Stimulated activated CD4-positive, alpha-beta T cell treated with anti-CD3 and anti-CD28 coated beads, Interleukin-15, amount 100 ng/mL, for 48 hours (primary cell): ENCODE measurements at regions not wholly inside any gene's neighbourhood (a gene's known extent, or its start where the extent isn't known, plus 50 kb on each side); places are given as distances from the start of the nearest gene placed in this dataset.

ENCODE experiments used
- DNase-seq, 2 donors: peaks; one replicate each; pipeline ENCODE4 v3.0.0-alpha.2; 2020; ENCODE audit warnings: low read depth in 2 of 2

DNA sequence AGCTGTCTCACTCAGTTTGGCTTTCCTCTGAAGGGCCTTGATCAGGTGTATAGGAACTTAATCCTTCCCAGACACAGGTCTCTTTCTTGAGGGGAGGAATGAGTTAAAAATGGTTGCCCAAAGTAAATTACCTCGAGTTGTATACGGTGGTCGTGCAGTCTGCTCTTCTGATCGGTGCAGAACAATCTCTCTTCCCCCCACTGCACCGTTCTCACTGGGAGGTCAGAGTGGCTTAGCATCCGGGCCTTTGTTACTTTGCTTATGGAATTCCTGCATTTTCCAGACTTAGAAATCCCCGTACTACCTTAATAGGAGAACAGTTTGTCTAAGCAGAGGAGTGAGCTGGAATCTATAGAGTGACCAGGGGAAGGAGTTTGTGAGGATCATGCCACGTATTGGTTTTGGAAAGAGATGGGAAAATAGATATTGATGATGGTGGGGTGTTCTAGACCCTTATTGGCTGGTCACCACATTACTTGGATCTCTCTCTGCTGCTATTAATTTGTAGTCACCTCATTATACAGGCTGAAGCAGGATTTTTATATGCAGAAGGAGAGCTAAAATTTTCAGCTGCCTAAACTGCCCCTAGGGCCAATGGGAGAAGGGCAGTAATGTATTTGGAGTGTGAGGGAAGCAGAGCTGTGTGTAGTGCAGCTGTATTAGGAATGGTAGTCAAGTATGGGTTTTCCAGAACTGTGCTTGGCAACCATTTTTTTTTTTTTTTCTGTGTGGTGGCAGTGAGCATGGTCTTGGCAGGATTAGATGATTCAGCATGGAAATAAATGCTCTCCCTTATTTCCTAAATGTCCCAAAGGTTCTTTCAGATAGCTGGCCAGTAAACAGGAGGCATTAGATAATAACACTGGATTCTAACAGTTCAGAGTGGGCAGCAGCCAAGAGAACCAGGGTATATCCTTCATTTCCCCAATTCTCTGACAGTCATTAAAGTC is 81.5 kb downstream of the NDUFS5 start:
- no peak for DNase-seq

GRCh38 chr1:39109644-39110043 is 83.5 kb downstream of the NDUFS5 start:
- DNase-seq = no peak

- DNase-seq = no peak
Measured at GRCh38 chr1:39110325-39110851, 84.2 kb downstream of the NDUFS5 start.

- DNase-seq = no peak
Measured at GRCh38 chr1:39110882-39111281, 84.7 kb downstream of the NDUFS5 start.

DNA sequence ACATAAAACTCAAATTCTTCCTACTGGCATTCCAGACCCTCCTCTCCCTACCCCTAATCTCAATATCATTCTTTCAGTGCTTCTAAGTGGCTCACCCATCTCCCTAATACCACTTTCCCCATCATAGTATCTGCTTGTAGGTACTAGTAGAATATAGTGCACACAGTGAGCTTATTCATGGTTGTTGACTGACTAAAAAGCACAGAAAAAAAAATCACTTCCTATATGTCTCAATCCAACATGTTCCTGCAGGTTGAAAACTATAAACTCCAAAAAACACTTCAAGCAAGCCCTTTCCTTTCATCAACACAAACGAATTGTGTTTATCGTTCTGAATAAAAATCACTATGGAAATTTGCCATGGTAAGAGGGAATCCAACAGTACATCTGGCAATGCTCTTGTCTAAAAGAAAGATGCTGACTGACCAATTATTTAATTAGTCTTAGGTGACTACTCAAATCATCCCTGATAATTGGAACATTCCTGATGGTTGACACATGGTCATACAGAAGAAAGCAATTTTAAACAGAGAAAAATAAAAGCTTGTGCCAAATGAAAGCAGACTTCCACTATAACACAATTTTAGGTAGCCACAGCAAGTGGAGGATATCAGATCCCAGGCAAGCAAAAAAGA is 87.1 kb downstream of the NDUFS5 start:
- no peak for DNase-seq

DNA sequence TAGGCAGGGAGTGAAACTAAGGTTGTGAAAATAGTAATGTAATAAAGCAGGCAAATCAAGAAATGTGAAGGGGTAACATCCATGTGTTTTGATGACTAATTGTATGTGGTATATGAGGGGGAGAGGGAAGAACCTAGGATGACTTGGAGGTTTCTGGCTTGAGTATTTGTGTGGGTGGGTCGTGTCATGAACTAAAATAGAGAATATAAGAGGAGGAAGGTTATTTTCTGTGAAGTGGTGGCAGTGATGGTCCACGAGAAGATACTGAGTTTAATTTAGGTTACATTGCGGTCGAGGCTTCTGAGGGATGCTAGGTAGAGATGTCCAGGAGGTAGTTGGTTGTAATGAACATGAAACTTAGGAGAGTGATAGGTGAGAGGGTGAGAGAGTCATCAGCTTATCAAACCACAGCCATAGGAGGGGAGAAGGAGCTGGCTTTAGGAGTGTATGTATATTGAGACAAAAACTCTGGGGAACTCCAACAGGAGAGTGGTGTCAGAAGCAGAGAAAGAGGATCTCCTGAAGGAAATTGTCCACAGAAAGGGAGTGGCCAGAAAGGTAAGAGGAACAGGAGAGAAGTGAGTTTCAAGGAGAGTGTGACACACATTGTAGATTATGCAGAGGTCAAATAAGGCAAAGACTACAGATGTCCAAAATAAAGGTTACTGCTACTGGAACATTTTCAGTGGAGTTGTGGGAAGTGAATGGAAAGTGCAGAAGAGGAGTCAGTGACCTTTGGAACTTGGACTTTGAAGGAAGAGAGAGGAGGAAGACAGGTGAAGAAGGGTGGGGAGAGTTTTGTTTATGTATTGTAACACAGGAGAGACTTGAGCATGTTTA is 89.0 kb upstream of the MACF1 start:
- no peak for DNase-seq

- DNase-seq = no peak
Measured at GRCh38 chr1:39116116-39116607, 88.3 kb upstream of the MACF1 start.

DNA sequence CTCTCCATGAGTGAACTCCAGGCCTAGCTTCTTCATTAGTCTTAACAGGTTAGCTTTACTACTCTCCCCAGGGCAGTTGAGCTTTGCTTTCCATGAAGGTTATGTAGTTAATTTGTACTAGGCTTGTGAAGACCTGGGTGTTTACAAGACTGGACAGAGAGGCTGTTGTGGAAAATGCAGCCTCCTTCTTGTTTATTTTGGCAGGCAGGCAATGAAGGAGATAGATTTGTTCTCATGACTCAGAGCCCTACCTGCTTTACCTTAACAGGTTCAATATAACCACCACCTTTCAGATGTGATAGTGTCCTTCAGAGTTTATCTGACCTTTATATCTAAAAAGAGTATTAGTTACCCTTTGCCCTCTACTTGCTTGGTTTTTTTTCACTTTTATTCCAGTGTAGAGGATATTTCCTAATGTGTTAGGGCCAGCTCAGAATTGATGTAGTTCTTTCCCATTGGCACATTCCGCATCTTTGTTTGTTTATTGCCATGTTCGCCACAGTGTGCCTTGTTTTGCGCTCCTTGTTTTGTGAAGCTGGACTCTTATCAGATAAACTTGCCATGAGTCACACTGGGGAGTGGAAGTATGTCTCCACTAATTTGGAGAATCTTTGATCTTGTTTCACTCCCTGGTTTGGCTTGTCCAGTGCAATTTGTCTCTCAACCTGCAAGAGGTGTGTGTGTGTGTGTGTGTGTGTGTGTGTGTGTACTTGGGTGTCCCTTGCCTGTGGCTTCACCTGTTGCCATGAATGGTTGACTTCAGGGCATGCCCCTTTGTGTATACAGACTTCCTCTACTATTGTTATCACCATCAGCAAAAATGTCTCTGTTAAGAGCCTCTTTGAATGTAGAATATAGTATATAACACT is 87.4 kb upstream of the MACF1 start:
- no peak for DNase-seq

GRCh38 chr1:39117899-39118450 is 86.5 kb upstream of the MACF1 start:
- DNase-seq = no peak

DNA sequence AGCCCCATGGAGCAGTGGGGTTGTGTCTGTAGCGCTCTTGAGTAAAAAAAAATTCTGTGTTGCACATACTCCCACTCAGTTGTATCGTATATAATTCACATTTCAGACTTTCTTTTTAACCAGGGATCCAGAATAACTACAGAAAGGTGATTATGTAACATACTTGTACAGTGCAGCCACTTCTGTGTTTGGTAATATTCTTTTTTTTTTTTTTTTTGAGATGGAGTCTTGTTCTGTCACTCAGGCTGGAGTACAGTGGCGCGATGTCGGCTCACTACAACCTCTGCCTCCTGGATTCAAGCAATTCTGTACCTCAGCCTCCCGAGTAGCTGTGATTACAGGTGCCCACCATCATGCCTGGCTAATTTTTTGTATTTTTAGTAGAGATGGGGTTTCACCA is 82.4 kb upstream of the MACF1 start:
- no peak for DNase-seq

DNA sequence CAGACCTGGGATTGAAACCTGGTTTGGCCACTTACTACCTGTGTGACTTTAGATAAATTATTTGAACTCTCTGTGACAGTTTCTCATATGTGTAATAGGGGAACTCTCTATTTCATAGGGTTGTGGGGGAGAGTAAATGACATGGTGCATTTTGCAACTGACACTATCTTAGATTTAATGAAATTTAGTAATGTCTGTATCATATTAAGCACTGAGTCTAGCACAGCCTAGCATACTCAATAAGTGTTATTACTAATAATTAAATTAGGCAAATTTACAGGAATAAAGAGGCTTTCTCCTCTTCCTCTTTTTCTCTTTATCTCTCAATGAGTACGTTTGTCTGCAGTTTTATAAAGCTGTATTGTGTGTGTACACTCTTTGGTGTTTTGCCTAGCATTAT is 80.2 kb upstream of the MACF1 start:
- DNase-seq = no peak

GRCh38 chr1:39127513-39127912 is 77.0 kb upstream of the MACF1 start:
- DNase-seq = no peak

GRCh38 chr1:39128126-39128525 is 76.4 kb upstream of the MACF1 start:
- no peak for DNase-seq

DNA sequence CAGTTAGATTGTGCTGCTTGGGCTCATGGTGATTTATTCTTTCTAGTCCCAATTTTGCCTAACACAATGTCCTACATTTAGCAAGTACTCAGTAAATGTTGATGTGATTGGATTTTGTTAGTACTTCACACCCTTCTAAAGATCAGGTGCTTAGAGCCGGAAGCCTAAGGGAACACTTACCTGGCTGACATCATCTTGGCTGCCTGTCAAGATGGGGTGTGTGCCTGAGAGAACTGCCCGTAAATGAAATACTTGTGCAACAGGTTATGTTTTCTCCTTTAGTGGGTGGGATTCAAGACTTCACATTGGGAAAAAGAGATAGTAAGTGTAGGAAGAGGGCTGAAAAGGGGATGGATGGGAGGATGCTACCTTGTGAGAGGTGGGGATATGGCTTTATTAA is 75.5 kb upstream of the MACF1 start:
- DNase-seq = no peak

- DNase-seq = no peak
Measured at GRCh38 chr1:39129514-39129913, 75.0 kb upstream of the MACF1 start.

DNA sequence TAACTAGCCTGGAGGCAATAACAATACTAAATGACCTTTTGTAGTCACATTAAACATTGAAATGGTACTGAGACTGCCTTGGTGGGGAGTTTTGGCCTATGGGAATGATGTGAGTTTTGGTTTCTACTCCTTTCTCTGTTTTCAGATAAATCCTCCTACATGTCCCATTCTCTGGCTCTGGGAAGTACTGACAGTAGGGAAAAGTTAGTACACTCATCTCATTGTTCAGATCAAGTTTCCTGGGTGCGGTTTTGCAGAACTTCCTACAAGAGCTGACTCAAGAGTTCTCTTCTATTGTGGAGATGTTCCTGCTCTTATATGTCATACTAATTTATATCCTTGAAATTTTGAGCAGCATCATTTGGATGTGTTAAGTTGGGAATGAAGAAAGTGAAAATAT is 74.2 kb upstream of the MACF1 start:
- DNase-seq = no peak

DNA sequence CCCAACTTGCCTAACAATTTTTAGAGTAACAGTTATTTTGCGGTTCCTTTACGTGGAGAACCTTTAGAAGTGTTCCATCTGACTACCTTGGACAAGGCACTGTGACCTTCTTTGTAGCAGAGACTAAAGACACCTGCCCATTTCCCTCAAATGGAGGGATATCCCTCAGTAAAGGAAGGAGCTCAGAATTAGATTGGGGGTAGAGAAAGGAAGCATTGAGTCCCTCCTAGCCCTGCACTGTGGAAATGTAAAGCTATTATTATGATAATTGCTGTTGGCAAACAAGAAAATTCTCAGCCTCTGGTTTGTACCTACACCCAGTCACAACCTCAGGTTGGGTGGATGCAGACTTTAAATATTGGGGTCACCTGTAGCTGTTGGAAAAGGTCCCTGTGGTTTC is 72.6 kb upstream of the MACF1 start:
- DNase-seq = no peak

GRCh38 chr1:39132505-39133339 is 71.8 kb upstream of the MACF1 start:
- no peak for DNase-seq

DNA sequence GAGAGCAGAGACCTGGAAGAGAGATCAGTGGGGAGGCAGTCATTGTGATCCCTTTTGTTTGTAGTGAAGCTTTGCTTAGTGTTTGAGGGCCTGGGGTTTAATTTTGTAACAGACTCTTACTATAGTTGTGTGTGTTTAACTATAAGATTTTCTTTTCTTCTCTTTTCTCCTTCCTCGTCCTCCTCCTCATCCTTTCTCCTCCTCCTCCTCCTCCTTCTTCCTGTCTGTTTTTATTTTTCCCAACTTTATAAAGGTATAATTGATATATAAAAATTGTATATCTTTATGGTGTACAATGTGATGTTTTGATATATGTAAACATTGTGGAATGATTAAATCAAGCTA is 71.2 kb upstream of the MACF1 start:
- no peak for DNase-seq
